SHP77 (cell line): ENCODE measurements at regions not wholly inside any gene's neighbourhood (a gene's known extent, or its start where the extent isn't known, plus 50 kb on each side); places are given as distances from the start of the nearest gene placed in this dataset.
"Not testable (repeated sequence)": the region's sequence is repeated elsewhere in the genome, so short reads cannot be mapped to it uniquely, and the experiment has no call there.

Experiments
- DNase-seq, 2 experiments: peaks; one replicate each; lab custom pipeline; 2025; lab: John Stamatoyannopoulos, UW

- no peak for DNase-seq
Observed at GRCh38 chrX:55981603-55982002, 250.6 kb upstream of the KLF8 start.

- no peak for DNase-seq
Observed at GRCh38 chrX:55996649-55997048, 235.5 kb upstream of the KLF8 start.

GRCh38 chrX:56000174-56000573 is 232.0 kb upstream of the KLF8 start:
- no peak for DNase-seq

- DNase-seq, result no peak
Observed at GRCh38 chrX:56000729-56001128, 231.4 kb upstream of the KLF8 start.

GRCh38 chrX:56025872-56026571 is 206.1 kb upstream of the KLF8 start:
- peak; percentile 39 to 63 for DNase-seq

- DNase-seq, result no peak
Observed at GRCh38 chrX:56026815-56027214, 205.3 kb upstream of the KLF8 start.

- DNase-seq, result no peak
Observed at GRCh38 chrX:56029188-56029587, 203.0 kb upstream of the KLF8 start.

GRCh38 chrX:56029691-56030090 is 202.5 kb upstream of the KLF8 start:
- DNase-seq, result no peak

GRCh38 chrX:56031409-56031808 is 200.7 kb upstream of the KLF8 start:
- DNase-seq, result no peak

GRCh38 chrX:56033495-56034180 is 198.5 kb upstream of the KLF8 start:
- DNase-seq, result no peak

GRCh38 chrX:56052673-56053330 is 179.4 kb upstream of the KLF8 start:
- DNase-seq, result not testable (repeated sequence)

GRCh38 chrX:56057325-56057724 is 174.8 kb upstream of the KLF8 start:
- DNase-seq, result no peak

- DNase-seq, result no peak
Observed at GRCh38 chrX:56066016-56066415, 166.1 kb upstream of the KLF8 start.

- DNase-seq, result no peak
Observed at GRCh38 chrX:56068274-56068758, 163.8 kb upstream of the KLF8 start.

GRCh38 chrX:56069299-56069931 is 162.7 kb upstream of the KLF8 start:
- DNase-seq, result no peak

- no peak for DNase-seq
Observed at GRCh38 chrX:56089376-56089775, 142.8 kb upstream of the KLF8 start.

- DNase-seq, result no peak
Observed at GRCh38 chrX:56099271-56099670, 132.9 kb upstream of the KLF8 start.

GRCh38 chrX:56107320-56107719 is 124.8 kb upstream of the KLF8 start:
- peak; percentile 64 to 66 for DNase-seq

- DNase-seq, result no peak
Observed at GRCh38 chrX:56113785-56114436, 118.2 kb upstream of the KLF8 start.

- no peak for DNase-seq
Observed at GRCh38 chrX:56114437-56114787, 117.7 kb upstream of the KLF8 start.

GRCh38 chrX:56120242-56120641 is 111.9 kb upstream of the KLF8 start:
- DNase-seq, result no peak

- no peak for DNase-seq
Observed at GRCh38 chrX:56125946-56126345, 106.2 kb upstream of the KLF8 start.
